VCaP (cell line): ENCODE measurements at regions not wholly inside any gene's neighbourhood (a gene's known extent, or its start where the extent isn't known, plus 50 kb on each side); places are given as distances from the start of the nearest gene placed in this dataset.

Experiments used
- H3K27ac ChIP-seq: fragments of 450-650 bp; 2 replicates; pipeline ENCODE4 v1.5.1; 2017
- CTCF ChIP-seq: fragments of 450-650 bp; conservative IDR thresholded peaks from 2 replicates; pipeline ENCODE4 v1.5.1; 2017; ENCODE audit warnings: mild to moderate bottlenecking, moderate library complexity

- TF ChIP-seq CTCF, result no peak
Measured at GRCh38 chr9:85223506-85224125, 518.1 kb downstream of the AGTPBP1 start.

GRCh38 chr9:85216601-85217000 lies 525.2 kb downstream of the AGTPBP1 start:
- no peak for TF ChIP-seq CTCF
- no peak overlapping the region for H3K27ac ChIP-seq

More at GRCh38 chr9:85223506-85224125, 518.1 kb downstream of the AGTPBP1 start:
- H3K27ac ChIP-seq, result no peak overlapping the region

- H3K27ac ChIP-seq, result no peak overlapping the region
- TF ChIP-seq CTCF, result no peak
Measured at GRCh38 chr9:85215961-85216360, 525.8 kb downstream of the AGTPBP1 start.

- no peak for TF ChIP-seq CTCF
- no peak overlapping the region for H3K27ac ChIP-seq
Measured at GRCh38 chr9:85215416-85215815, 526.3 kb downstream of the AGTPBP1 start.

GRCh38 chr9:85213650-85214607 lies 527.8 kb downstream of the AGTPBP1 start:
- no peak for TF ChIP-seq CTCF
- no peak overlapping the region for H3K27ac ChIP-seq

GRCh38 chr9:85212887-85213286 lies 528.9 kb downstream of the AGTPBP1 start:
- no peak for TF ChIP-seq CTCF
- H3K27ac ChIP-seq, result no peak overlapping the region

- no peak for TF ChIP-seq CTCF
- no peak overlapping the region for H3K27ac ChIP-seq
Measured at GRCh38 chr9:85212209-85212608, 529.5 kb downstream of the AGTPBP1 start.
